ENCODE measurements at regions not wholly inside any gene's neighbourhood (a gene's known extent, or its start where the extent isn't known, plus 50 kb on each side); places are given as distances from the start of the nearest gene placed in this dataset.

DNA sequence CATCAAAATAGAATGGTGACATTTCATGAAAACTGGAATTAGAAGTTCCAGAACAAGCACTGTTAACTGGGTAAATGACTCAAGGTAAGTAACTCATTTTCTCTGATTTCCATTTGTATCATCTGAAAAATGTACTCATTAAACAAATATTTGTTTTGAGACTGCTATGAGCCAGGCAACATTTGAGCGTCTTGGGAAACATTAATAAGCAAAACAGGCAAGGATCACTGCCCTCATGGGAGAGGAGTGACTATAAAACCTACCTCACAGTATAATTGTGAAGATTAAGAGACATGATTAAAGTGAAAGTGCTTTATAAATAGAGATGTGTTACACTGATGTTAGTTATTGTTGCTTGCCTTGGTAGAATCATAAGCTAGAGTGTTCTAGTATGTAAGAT lies 711.8 kb upstream of the UBE2E2 start:
- Histone ChIP-seq H3K27ac (no peak overlapping the region), H3K9me3 (no peaks in the 10 kb centered on the region), H3K36me3 (no peaks in the 10 kb centered on the region), H3K27me3 (no peaks in the 10 kb centered on the region), H3K4me1 (peaks cover 0 to 13% (median 0%) of the 10 kb centered on the region in 4 donors), H3K4me3 (no peak overlapping the region)
- TF ChIP-seq, protein P1, sequence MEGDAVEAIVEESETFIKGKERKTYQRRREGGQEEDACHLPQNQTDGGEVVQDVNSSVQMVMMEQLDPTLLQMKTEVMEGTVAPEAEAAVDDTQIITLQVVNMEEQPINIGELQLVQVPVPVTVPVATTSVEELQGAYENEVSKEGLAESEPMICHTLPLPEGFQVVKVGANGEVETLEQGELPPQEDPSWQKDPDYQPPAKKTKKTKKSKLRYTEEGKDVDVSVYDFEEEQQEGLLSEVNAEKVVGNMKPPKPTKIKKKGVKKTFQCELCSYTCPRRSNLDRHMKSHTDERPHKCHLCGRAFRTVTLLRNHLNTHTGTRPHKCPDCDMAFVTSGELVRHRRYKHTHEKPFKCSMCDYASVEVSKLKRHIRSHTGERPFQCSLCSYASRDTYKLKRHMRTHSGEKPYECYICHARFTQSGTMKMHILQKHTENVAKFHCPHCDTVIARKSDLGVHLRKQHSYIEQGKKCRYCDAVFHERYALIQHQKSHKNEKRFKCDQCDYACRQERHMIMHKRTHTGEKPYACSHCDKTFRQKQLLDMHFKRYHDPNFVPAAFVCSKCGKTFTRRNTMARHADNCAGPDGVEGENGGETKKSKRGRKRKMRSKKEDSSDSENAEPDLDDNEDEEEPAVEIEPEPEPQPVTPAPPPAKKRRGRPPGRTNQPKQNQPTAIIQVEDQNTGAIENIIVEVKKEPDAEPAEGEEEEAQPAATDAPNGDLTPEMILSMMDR (IDR thresholded peaks at IDR 0.05), result no peak
- DNase-seq, result no peak
- intact Hi-C loops (cut with DNase I; ENCODE audit: low total_unique reads), result no loop called here

DNA sequence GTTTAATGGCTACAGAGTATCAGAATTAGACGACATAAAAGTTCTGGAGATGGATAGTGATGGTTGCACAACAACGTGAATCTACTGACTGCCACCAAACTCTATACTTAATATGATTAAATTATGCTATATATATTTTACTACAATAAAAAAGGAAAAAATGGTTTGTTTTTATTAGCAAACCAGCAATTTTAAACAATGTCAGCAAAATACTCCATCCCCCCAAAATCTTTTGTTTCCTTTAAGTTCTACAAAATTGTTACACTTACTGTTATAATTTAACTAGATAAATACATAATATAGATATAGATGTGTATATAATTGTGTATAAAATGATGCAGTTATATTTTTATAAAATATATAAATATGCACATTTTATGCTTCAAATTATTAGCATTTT lies 710.8 kb upstream of the UBE2E2 start:
- H3K27ac ChIP-seq, result no peak overlapping the region

DNA sequence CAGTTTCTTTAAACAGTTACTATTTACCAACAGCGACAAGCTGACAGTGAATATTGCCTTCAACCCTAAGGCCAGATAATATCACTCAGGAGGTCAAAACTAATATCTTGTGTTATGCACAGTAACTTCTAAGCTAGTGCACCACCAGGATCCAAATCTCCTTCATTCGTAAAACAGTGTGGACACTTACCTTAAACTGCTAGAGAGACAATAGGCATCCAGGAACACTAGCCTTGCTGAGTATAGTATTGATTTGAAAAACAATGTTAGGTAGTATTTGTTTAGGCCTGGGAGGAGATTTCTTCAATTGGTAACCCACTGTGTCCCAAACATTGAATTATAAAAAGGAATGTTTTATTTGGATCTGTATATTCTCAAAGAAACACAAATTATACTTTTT lies 707.9 kb upstream of the UBE2E2 start:
- intact Hi-C loops (cut with DNase I; ENCODE audit: low total_unique reads), result no loop called here
- no peak overlapping the region for H3K27ac ChIP-seq
- no peak for DNase-seq
- no peaks in the 10 kb centered on the region for H3K27me3 ChIP-seq
- TF ChIP-seq, protein P1 (IDR thresholded peaks at IDR 0.05), result no peak
- peaks cover 0 to 20% (median 0%) of the 10 kb centered on the region in 4 donors for H3K4me1 ChIP-seq
- H3K4me3 ChIP-seq, result no peak overlapping the region
- no peaks in the 10 kb centered on the region for H3K9me3 ChIP-seq
- no peaks in the 10 kb centered on the region for H3K36me3 ChIP-seq

More for the DNA sequence above, 710.8 kb upstream of the UBE2E2 start:
- TF ChIP-seq, protein P1 (IDR thresholded peaks at IDR 0.05), result no peak
- H3K4me1 ChIP-seq, result peaks cover 0 to 20% (median 0%) of the 10 kb centered on the region in 4 donors
- no peaks in the 10 kb centered on the region for H3K27me3 ChIP-seq
- no peaks in the 10 kb centered on the region for H3K36me3 ChIP-seq
- intact Hi-C loops (cut with DNase I; ENCODE audit: low total_unique reads), result no loop called here
- no peak for DNase-seq
- H3K9me3 ChIP-seq, result no peaks in the 10 kb centered on the region
- H3K4me3 ChIP-seq, result no peak overlapping the region

DNA sequence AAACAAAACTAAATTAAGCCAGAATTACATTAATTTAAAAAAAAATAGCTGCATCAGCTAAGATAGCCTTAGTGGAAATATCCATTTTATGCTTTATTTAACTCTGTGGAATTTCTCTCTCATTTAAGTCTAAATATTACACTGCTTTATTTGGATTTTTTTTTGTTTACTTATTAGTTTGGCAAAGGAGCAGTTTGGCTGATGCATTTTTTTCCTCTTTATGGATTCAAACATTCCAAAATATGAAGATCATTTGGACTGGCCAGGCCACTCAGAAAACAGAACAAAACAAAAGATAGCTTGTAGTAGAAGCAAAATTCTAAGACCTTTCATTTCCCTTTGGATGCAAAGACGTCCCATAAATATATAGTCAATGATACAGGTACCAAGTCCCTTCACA lies 707.3 kb upstream of the UBE2E2 start:
- intact Hi-C loops (cut with DNase I; ENCODE audit: low total_unique reads), result no loop called here
- no peak for DNase-seq
- H3K27me3 ChIP-seq, result no peaks in the 10 kb centered on the region
- H3K36me3 ChIP-seq, result no peaks in the 10 kb centered on the region
- H3K4me3 ChIP-seq, result no peak overlapping the region
- H3K4me1 ChIP-seq, result peaks cover 0 to 20% (median 0%) of the 10 kb centered on the region in 4 donors
- H3K9me3 ChIP-seq, result no peaks in the 10 kb centered on the region
- H3K27ac ChIP-seq, result no peak overlapping the region
- TF ChIP-seq, protein P1 (IDR thresholded peaks at IDR 0.05), result no peak

DNA sequence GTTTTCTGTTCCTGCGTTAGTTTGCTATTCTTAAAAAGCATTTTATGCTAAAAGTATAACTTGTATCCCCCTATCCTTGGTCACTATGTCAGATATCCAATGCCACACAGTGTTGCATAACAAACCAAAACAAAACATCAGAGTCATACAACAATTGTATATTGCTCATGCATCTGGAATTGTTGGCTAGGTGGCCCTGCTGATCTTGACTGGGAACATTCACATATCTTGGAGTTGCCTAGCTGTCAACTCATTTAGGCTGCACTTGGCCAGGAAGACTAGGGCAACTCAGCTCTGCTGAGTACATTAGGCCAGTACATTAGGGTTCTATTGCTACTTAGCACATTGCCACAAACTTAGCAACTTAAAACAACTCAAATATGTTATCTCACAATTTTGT lies 706.5 kb upstream of the UBE2E2 start:
- Histone ChIP-seq H3K4me3 (no peak overlapping the region), H3K27me3 (no peaks in the 10 kb centered on the region), H3K36me3 (no peaks in the 10 kb centered on the region), H3K27ac (no peak overlapping the region), H3K9me3 (no peaks in the 10 kb centered on the region), H3K4me1 (peaks cover 0 to 20% (median 0%) of the 10 kb centered on the region in 4 donors)
- intact Hi-C loops (cut with DNase I; ENCODE audit: low total_unique reads), result no loop called here
- TF ChIP-seq, protein P1 (IDR thresholded peaks at IDR 0.05), result no peak
- DNase-seq, result no peak

DNA sequence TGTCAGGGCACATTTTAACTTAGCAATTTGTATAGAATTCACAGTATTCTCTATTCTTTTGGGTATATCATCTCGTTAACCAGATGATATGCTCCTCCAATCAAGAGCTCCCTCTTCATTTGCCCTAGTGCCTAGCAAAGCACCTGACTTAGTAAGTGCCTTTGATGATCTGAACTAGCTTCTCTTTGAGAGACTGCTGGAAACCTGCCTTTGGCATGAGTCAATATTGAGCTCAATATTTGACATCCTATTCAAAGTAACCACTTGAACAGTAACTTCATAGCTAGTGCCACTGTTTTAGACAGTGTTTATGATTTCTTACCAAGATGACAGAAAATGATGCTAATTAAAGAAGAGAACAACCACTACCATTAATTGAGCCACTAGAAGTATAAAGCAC lies 696.3 kb upstream of the UBE2E2 start:
- no peak for DNase-seq
- Histone ChIP-seq H3K27ac (no peak overlapping the region), H3K4me3 (no peak overlapping the region), H3K27me3 (no peaks in the 10 kb centered on the region), H3K9me3 (no peaks in the 10 kb centered on the region), H3K4me1 (no peaks in the 10 kb centered on the region), H3K36me3 (no peaks in the 10 kb centered on the region)
- TF ChIP-seq, protein P1 (IDR thresholded peaks at IDR 0.05), result no peak
- intact Hi-C loops (cut with DNase I; ENCODE audit: low total_unique reads), result no loop called here

Measured in tibial artery (tissue), 4 donors.